HEK293T (cell line): ENCODE measurements at regions not wholly inside any gene's neighbourhood (a gene's known extent, or its start where the extent isn't known, plus 50 kb on each side); places are given as distances from the start of the nearest gene placed in this dataset.

Experiments
- BHLHE40 ChIP-seq: fragments of 450-650 bp; IDR thresholded peaks from 2 replicates; pipeline ENCODE4 v1.6.1; 2016; ENCODE audit warnings: mild to moderate bottlenecking, moderate library complexity, borderline replicate concordance
- FOXK2 ChIP-seq: fragments of 450-650 bp; IDR thresholded peaks from 2 replicates; pipeline ENCODE4 v1.6.1; 2016; ENCODE audit warnings: mild to moderate bottlenecking
- LEF1 ChIP-seq: fragments of 450-650 bp; IDR thresholded peaks from 2 replicates; pipeline ENCODE4 v1.6.1; 2017; ENCODE audit warnings: mild to moderate bottlenecking, borderline replicate concordance
- SP1 ChIP-seq: fragments of 450-650 bp; IDR thresholded peaks from 2 replicates; pipeline ENCODE4 v1.6.1; 2017
- ZNF384 ChIP-seq: fragments of 450-650 bp; IDR thresholded peaks from 2 replicates; pipeline ENCODE4 v1.6.1; 2016
- TF ChIP-seq, protein P1 (sequence below): fragments of 450-650 bp; IDR thresholded peaks from 2 replicates; pipeline ENCODE4 v1.6.1; 2016

DNA sequence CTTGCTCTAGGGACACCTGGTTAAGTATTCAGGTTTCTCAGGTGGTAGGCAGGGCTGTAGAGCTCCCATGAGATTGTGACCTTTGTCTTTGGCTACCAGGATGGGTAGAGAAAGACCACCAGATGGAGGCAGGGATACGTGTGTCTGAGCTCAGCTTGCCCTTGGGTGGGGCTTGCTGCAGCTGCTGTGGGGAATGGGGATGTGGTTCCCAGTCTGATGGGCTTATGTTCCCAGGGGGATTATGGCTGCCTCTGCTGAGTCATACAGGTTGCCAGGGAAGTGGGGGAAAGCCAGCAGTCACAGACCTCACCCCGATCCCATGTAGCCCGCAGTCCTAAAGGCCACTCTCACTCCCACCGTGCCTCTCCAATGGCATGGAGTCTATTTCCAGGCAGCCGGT, 659.9 kb upstream of the KLF12 start:
- no peak for TF ChIP-seq FOXK2
- TF ChIP-seq, protein P1, sequence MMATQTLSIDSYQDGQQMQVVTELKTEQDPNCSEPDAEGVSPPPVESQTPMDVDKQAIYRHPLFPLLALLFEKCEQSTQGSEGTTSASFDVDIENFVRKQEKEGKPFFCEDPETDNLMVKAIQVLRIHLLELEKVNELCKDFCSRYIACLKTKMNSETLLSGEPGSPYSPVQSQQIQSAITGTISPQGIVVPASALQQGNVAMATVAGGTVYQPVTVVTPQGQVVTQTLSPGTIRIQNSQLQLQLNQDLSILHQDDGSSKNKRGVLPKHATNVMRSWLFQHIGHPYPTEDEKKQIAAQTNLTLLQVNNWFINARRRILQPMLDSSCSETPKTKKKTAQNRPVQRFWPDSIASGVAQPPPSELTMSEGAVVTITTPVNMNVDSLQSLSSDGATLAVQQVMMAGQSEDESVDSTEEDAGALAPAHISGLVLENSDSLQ, result no peak
- TF ChIP-seq LEF1, result no peak
- no peak for TF ChIP-seq BHLHE40
- no peak for TF ChIP-seq SP1
- no peak for TF ChIP-seq ZNF384
